Gastrocnemius medialis (tissue), 4 donors: ENCODE measurements at regions not wholly inside any gene's neighbourhood (a gene's known extent, or its start where the extent isn't known, plus 50 kb on each side); places are given as distances from the start of the nearest gene placed in this dataset.

Experiments used
- ATAC-seq, 2 donors: fragments of 150-250 bp; one replicate each; pipeline ENCODE4 v1.9.1; 2016
- DNase-seq, 2 donors: peaks; one replicate each; pipeline ENCODE4 v3.0.0-alpha.2; 2019
- H3K27ac ChIP-seq, 4 donors: fragments of 200-600 bp; sonication (generic); 1 replicate in 1 of 4; 2 replicates in 3 of 4; pipeline ENCODE4 v1.5.1; 2016 to 2018; ENCODE audit warnings: mild to moderate bottlenecking in 2 of 4, moderate library complexity in 1 of 4
- H3K27me3 ChIP-seq, 3 donors: fragments of 200-600 bp; sonication (generic) in 2 of 3; 1 replicate in 1 of 3; 2 replicates in 2 of 3; pipeline versions ENCODE4 v1.5.1 to v1.6.0; 2016 to 2019; ENCODE audit warnings: mild to moderate bottlenecking in 1 of 3, moderate library complexity in 1 of 3
- H3K36me3 ChIP-seq, 2 donors: fragments of 200-600 bp; sonication (generic) in 1 of 2; one replicate each; pipeline ENCODE4 v1.5.1; 2017 to 2018
- H3K4me1 ChIP-seq, 2 donors: fragments of 200-600 bp; sonication (generic) in 1 of 2; one replicate each; pipeline ENCODE4 v1.5.1; 2016 to 2017; ENCODE audit warnings: mild to moderate bottlenecking in 2 of 2
- H3K4me3 ChIP-seq, 4 donors: fragments of 200-600 bp; sonication (generic) in 3 of 4; 1 replicate in 1 of 4; 2 replicates in 3 of 4; pipeline ENCODE4 v1.5.1; 2016 to 2019; ENCODE audit warnings: mild to moderate bottlenecking in 2 of 4
- H3K9me3 ChIP-seq, 3 donors: fragments of 200-600 bp; sonication (generic) in 2 of 3; 1 replicate in 1 of 3; 2 replicates in 2 of 3; pipeline ENCODE4 v1.5.1; 2016 to 2019
- CTCF ChIP-seq, 5 experiments: fragments of 450-650 bp in 3 of 5; fragments of 200-600 bp in 2 of 5; sonication (generic) in 2 of 5; IDR thresholded peaks in 4 of 5; conservative IDR thresholded peaks in 1 of 5; 1 replicate in 4 of 5; 2 replicates in 1 of 5; pipeline ENCODE4 v1.5.1; 2016 to 2019; ENCODE audit warnings: antibody characterized with exemption in 5 of 5, mild to moderate bottlenecking in 3 of 5, moderate library complexity in 3 of 5
- POLR2A ChIP-seq, 2 donors: fragments of 450-650 bp; IDR thresholded peaks; one replicate each; pipeline ENCODE4 v1.6.1; 2017; ENCODE audit warnings: antibody characterized with exemption in 2 of 2, mild to moderate bottlenecking in 2 of 2, moderate library complexity in 2 of 2
- in situ Hi-C, 4 donors: fragments of 200-750 bp; cut with MboI; loops; one replicate each; pipeline versions ENCODE4 v1.15.0 to v1.8.0; 2017; ENCODE audit warnings: low sequenced_read_pairs in 4 of 4
- intact Hi-C: fragments of 100-400 bp; cut with DNase I; formaldehyde crosslinking; loops from one replicate; pipeline ENCODE4 v1.15.1; 2023; ENCODE audit warnings: low total_unique reads

GRCh38 chr12:62133440-62133839 lies 126.8 kb upstream of the USP15 start:
- Histone ChIP-seq H3K27ac (no peak overlapping the region), H3K9me3 (no peaks in the 10 kb centered on the region), H3K27me3 (no peaks in the 10 kb centered on the region), H3K4me1 (no peaks in the 10 kb centered on the region), H3K36me3 (no peaks in the 10 kb centered on the region), H3K4me3 (no peak overlapping the region)
- DNase-seq = no peak
- in situ Hi-C loops = no loop called here
- TF ChIP-seq POLR2A (IDR thresholded peaks at IDR 0.05) (no peak), CTCF (IDR thresholded peaks at IDR 0.05 in 4 of 5, conservative IDR thresholded peaks at IDR 0.05 in 1 of 5) (no peak)
- intact Hi-C loops = no loop called here
- ATAC-seq = no peak

- H3K36me3 ChIP-seq = no peaks in the 10 kb centered on the region
- no peak for TF ChIP-seq CTCF (IDR thresholded peaks at IDR 0.05 in 4 of 5, conservative IDR thresholded peaks at IDR 0.05 in 1 of 5)
- TF ChIP-seq POLR2A (IDR thresholded peaks at IDR 0.05) = no peak
- intact Hi-C loops = no loop called here
- ATAC-seq (no peak), DNase-seq (no peak)
- no peaks in the 10 kb centered on the region for H3K27me3 ChIP-seq
- no peaks in the 10 kb centered on the region for H3K9me3 ChIP-seq
- no peak overlapping the region for H3K27ac ChIP-seq
- no peaks in the 10 kb centered on the region for H3K4me1 ChIP-seq
- in situ Hi-C loops = no loop called here
- H3K4me3 ChIP-seq = no peak overlapping the region
Measured at GRCh38 chr12:62135553-62136200, 124.5 kb upstream of the USP15 start.

GRCh38 chr12:62136496-62136895 lies 123.7 kb upstream of the USP15 start:
- Histone ChIP-seq H3K4me1 (no peaks in the 10 kb centered on the region), H3K4me3 (no peak overlapping the region), H3K36me3 (no peaks in the 10 kb centered on the region), H3K27ac (no peak overlapping the region), H3K27me3 (no peaks in the 10 kb centered on the region), H3K9me3 (no peaks in the 10 kb centered on the region)
- intact Hi-C loops (no loop called here), in situ Hi-C loops (no loop called here)
- TF ChIP-seq CTCF (IDR thresholded peaks at IDR 0.05 in 4 of 5, conservative IDR thresholded peaks at IDR 0.05 in 1 of 5) = no peak
- no peak for TF ChIP-seq POLR2A (IDR thresholded peaks at IDR 0.05)
- DNase-seq (no peak), ATAC-seq (no peak)

GRCh38 chr12:62138527-62138926 lies 121.7 kb upstream of the USP15 start:
- ATAC-seq (no peak), DNase-seq (no peak)
- no peak overlapping the region for H3K27ac ChIP-seq
- no peak overlapping the region for H3K4me3 ChIP-seq
- intact Hi-C loops = no loop called here
- H3K36me3 ChIP-seq = no peaks in the 10 kb centered on the region
- H3K4me1 ChIP-seq = no peaks in the 10 kb centered on the region
- in situ Hi-C loops = no loop called here
- no peak for TF ChIP-seq POLR2A (IDR thresholded peaks at IDR 0.05)
- no peak for TF ChIP-seq CTCF (IDR thresholded peaks at IDR 0.05 in 4 of 5, conservative IDR thresholded peaks at IDR 0.05 in 1 of 5)
- H3K9me3 ChIP-seq = no peaks in the 10 kb centered on the region
- H3K27me3 ChIP-seq = no peaks in the 10 kb centered on the region

GRCh38 chr12:62146318-62146717 lies 113.9 kb upstream of the USP15 start:
- no peak for ATAC-seq
- in situ Hi-C loops = no loop called here
- H3K4me3 ChIP-seq = no peak overlapping the region

More at GRCh38 chr12:62146318-62146717, 113.9 kb upstream of the USP15 start:
- no peaks in the 10 kb centered on the region for H3K4me1 ChIP-seq
- H3K27ac ChIP-seq = no peak overlapping the region
- TF ChIP-seq POLR2A (IDR thresholded peaks at IDR 0.05) (no peak), CTCF (IDR thresholded peaks at IDR 0.05 in 4 of 5, conservative IDR thresholded peaks at IDR 0.05 in 1 of 5) (no peak)
- no peaks in the 10 kb centered on the region for H3K36me3 ChIP-seq
- H3K27me3 ChIP-seq = no peaks in the 10 kb centered on the region
- H3K9me3 ChIP-seq = no peaks in the 10 kb centered on the region
- DNase-seq = no peak
- intact Hi-C loops = no loop called here
